SK-N-SH (cell line): ENCODE measurements at regions not wholly inside any gene's neighbourhood (a gene's known extent, or its start where the extent isn't known, plus 50 kb on each side); places are given as distances from the start of the nearest gene placed in this dataset.

Experiments
- CTCF ChIA-PET: fragments of 300-600, 350-600 bp; formaldehyde crosslinking; extraction: SDS; loops from one replicate; lab custom pipeline; 2021; lab: Yijun Ruan, JAX
- POLR2A ChIA-PET: fragments of 350-600 bp; sonication (Branson Sonifier 250); formaldehyde crosslinking; extraction: SDS; loops from one replicate; lab custom pipeline; 2020; ENCODE audit warnings: antibody characterized with exemption, inconsistent platforms; lab: Yijun Ruan, JAX
- DNase-seq: peaks from one replicate; pipeline ENCODE4 v3.0.0; 2012
- H2AFZ ChIP-seq: fragments of 200-600 bp; sonication (generic); 2 replicates; pipeline ENCODE4 v1.8.1; 2016; ENCODE audit warnings: antibody characterized with exemption, mild to moderate bottlenecking, low read depth
- H3F3A ChIP-seq: fragments of 200-600 bp; sonication (generic); replicated peaks from 2 replicates; pipeline ENCODE3; 2016; ENCODE audit warnings: antibody characterized with exemption, mild to moderate bottlenecking; ENCODE audit not compliant: insufficient read depth
- H3K27ac ChIP-seq, 2 experiments: fragments of 200-500 bp in 1 of 2; fragments of 200-600 bp in 1 of 2; sonication (Bioruptor generic) in 1 of 2; sonication (generic), shearing (Covaris generic) in 1 of 2; 2 replicates each; pipeline versions ENCODE4 v1.5.1 to v1.6.1; 2014 to 2016; ENCODE audit warnings: low read depth in 2 of 2, inconsistent platforms in 1 of 2, low read length in 1 of 2, mild to moderate bottlenecking in 1 of 2, mixed read lengths in 1 of 2
- H3K27me3 ChIP-seq: fragments of 200-600 bp; sonication (generic), shearing (Covaris generic); 2 replicates; pipeline ENCODE4 v1.6.1; 2016; ENCODE audit warnings: mixed run types; ENCODE audit not compliant: insufficient read depth
- H3K36me3 ChIP-seq, 2 experiments: fragments of 200-500 bp in 1 of 2; fragments of 200-600 bp in 1 of 2; sonication (Bioruptor generic) in 1 of 2; sonication (generic) in 1 of 2; replicated peaks in 1 of 2; 2 replicates each; pipeline versions ENCODE3 to v1.5.1; 2014 to 2016; ENCODE audit warnings: low read length in 1 of 2, mild to moderate bottlenecking in 1 of 2; ENCODE audit not compliant: insufficient read depth in 2 of 2, control insufficient read depth in 1 of 2
- H3K4me1 ChIP-seq, 2 experiments: fragments of 200-500 bp in 1 of 2; fragments of 200-600 bp in 1 of 2; sonication (Bioruptor generic) in 1 of 2; sonication (generic), shearing (Covaris generic) in 1 of 2; 2 replicates each; pipeline versions ENCODE4 v1.5.1 to v1.6.1; 2014 to 2016; ENCODE audit warnings: low read depth in 1 of 2, low read length in 1 of 2, mixed run types in 1 of 2; ENCODE audit not compliant: insufficient read depth in 2 of 2, control insufficient read depth in 1 of 2
- H3K4me2 ChIP-seq: fragments of 200-600 bp; sonication (generic), shearing (Covaris generic); 2 replicates; pipeline ENCODE4 v1.6.1; 2017; ENCODE audit warnings: mixed run types
- H3K4me3 ChIP-seq, 2 experiments: fragments of 200-500 bp in 1 of 2; fragments of 200-600 bp in 1 of 2; sonication (Bioruptor generic) in 1 of 2; sonication (generic), shearing (Covaris generic) in 1 of 2; 2 replicates each; pipeline versions ENCODE4 v1.5.1 to v1.8.1; 2014 to 2016; ENCODE audit warnings: low read depth in 2 of 2, inconsistent platforms in 1 of 2, low read length in 1 of 2, mild to moderate bottlenecking in 1 of 2, mixed read lengths in 1 of 2, moderate library complexity in 1 of 2
- H3K79me2 ChIP-seq: fragments of 200-600 bp; sonication (generic); 2 replicates; pipeline ENCODE4 v1.8.1; 2017; ENCODE audit warnings: mild to moderate bottlenecking; ENCODE audit not compliant: insufficient read depth
- H3K9ac ChIP-seq: fragments of 200-600 bp; sonication (generic); 2 replicates; pipeline ENCODE4 v1.6.1; 2017; ENCODE audit warnings: mixed run types
- H3K9me2 ChIP-seq: fragments of 200-600 bp; sonication (generic); 2 replicates; pipeline ENCODE4 v1.6.1; 2017; ENCODE audit warnings: mixed run types
- H3K9me3 ChIP-seq: fragments of 200-600 bp; sonication (generic); 2 replicates; pipeline ENCODE4 v1.6.1; 2017; ENCODE audit warnings: mixed run types, mild to moderate bottlenecking, moderate library complexity
- H4K20me1 ChIP-seq: fragments of 200-600 bp; sonication (generic); 2 replicates; pipeline ENCODE4 v1.6.1; 2017; ENCODE audit warnings: mild to moderate bottlenecking, mixed run types; ENCODE audit not compliant: insufficient read depth
- EP300 ChIP-seq, 2 experiments: IDR thresholded peaks; 2 replicates each; pipeline versions ENCODE4 v1.4.0 to v1.6.1; 2012; ENCODE audit warnings: borderline replicate concordance in 1 of 2, low read depth in 1 of 2, low read length in 1 of 2
- FOSL2 ChIP-seq: IDR thresholded peaks from 2 replicates; pipeline ENCODE4 v1.4.0; 2012; ENCODE audit warnings: low read depth, mild to moderate bottlenecking, moderate library complexity, borderline replicate concordance
- FOXJ3 ChIP-seq: sonication (generic); formaldehyde crosslinking; IDR thresholded peaks from 2 replicates; pipeline ENCODE4 v1.5.1; 2020; ENCODE audit warnings: mild to moderate bottlenecking, missing genetic modification reagents
- FOXM1 ChIP-seq: IDR thresholded peaks from 2 replicates; pipeline ENCODE4 v1.4.0; 2012; ENCODE audit warnings: low read depth, mild to moderate bottlenecking
- GATA2 ChIP-seq: sonication (generic); formaldehyde crosslinking; IDR thresholded peaks from 2 replicates; pipeline ENCODE4 v1.5.0; 2020; ENCODE audit warnings: mild to moderate bottlenecking, missing genetic modification reagents
- JUND ChIP-seq: IDR thresholded peaks from 2 replicates; pipeline ENCODE4 v1.4.0; 2012
- MAX ChIP-seq: IDR thresholded peaks from 2 replicates; pipeline ENCODE4 v1.4.0; 2012; ENCODE audit warnings: low read depth
- MXI1 ChIP-seq: IDR thresholded peaks from 2 replicates; pipeline ENCODE4 v1.6.1; 2012; ENCODE audit warnings: mild to moderate bottlenecking, low read depth, low read length, improper control_type of control experiment
- NFIC ChIP-seq: IDR thresholded peaks from 2 replicates; pipeline ENCODE4 v1.4.0; 2012; ENCODE audit warnings: borderline replicate concordance
- NRF1 ChIP-seq: IDR thresholded peaks from 2 replicates; pipeline ENCODE4 v1.6.1; 2012; ENCODE audit warnings: low read depth, mild to moderate bottlenecking, low read length
- PBX3 ChIP-seq: IDR thresholded peaks from 2 replicates; pipeline ENCODE4; 2012
- POLR2AphosphoS5 ChIP-seq: IDR thresholded peaks from 2 replicates; pipeline ENCODE4 v1.6.1; 2012; ENCODE audit warnings: low read depth, low read length
- RCOR1 ChIP-seq: fragments of 150-350 bp; IDR thresholded peaks from 2 replicates; pipeline ENCODE4 v1.6.1; 2017; ENCODE audit warnings: antibody characterized with exemption, low read length
- RFX5 ChIP-seq: IDR thresholded peaks from 2 replicates; pipeline ENCODE4 v1.6.1; 2012; ENCODE audit warnings: mild to moderate bottlenecking, improper control_type of control experiment, low read length
- RXRA ChIP-seq: IDR thresholded peaks from 2 replicates; pipeline ENCODE4 v1.4.0; 2012; ENCODE audit warnings: low read depth, mild to moderate bottlenecking, borderline replicate concordance
- SIN3A ChIP-seq: IDR thresholded peaks from 2 replicates; pipeline ENCODE4 v1.6.1; 2012; ENCODE audit warnings: low read depth, mild to moderate bottlenecking, low read length, moderate library complexity, borderline replicate concordance
- TAF1 ChIP-seq: IDR thresholded peaks from 2 replicates; pipeline ENCODE4 v1.6.1; 2012; ENCODE audit warnings: low read depth, mild to moderate bottlenecking, low read length, moderate library complexity, borderline replicate concordance
- TEAD4 ChIP-seq: IDR thresholded peaks from 2 replicates; pipeline ENCODE4 v1.4.0; 2012; ENCODE audit warnings: mild to moderate bottlenecking, borderline replicate concordance; ENCODE audit not compliant: insufficient read depth
- WGBS: methylation state at CpG from one replicate; pipeline ENCODE4 v1.1.6; 2017; ENCODE audit warnings: low lambda C conversion rate; 5-methylcytosine and 5-hydroxymethylcytosine counted together
- TF ChIP-seq, protein P1 (sequence below): IDR thresholded peaks from 2 replicates; pipeline ENCODE4 v1.6.1; 2012; ENCODE audit warnings: mild to moderate bottlenecking, low read depth, low read length, moderate library complexity

DNA sequence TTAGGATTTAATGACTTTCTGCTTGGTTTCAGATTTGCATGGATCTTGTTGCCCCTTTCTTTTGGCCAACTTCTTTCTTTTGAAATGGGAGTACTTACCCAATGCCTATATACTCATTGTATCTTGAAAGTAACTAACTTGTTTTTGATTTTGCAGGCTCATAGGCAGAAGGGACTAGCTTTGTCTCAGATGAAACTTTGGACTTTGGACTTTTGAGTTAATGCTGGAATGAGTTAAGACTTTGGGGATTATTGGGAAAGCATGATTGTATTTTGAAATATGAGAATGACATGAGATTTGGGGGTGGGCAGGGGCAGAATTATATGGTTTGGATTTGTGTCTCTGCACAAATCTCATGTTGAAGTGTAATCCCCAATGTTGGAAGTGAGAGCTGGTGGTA is 657.1 kb downstream of the TMTC2 start:
- Histone ChIP-seq H3K4me3 (no peak overlapping the region), H3K9me3 (no peaks in the 10 kb centered on the region), H3F3A (no peaks in the 10 kb centered on the region), H3K9me2 (no peaks in the 10 kb centered on the region), H3K9ac (no peak overlapping the region), H4K20me1 (no peaks in the 10 kb centered on the region), H3K79me2 (no peaks in the 10 kb centered on the region), H2AFZ (no peak overlapping the region), H3K27me3 (no peaks in the 10 kb centered on the region), H3K4me1 (no peaks in the 10 kb centered on the region), H3K27ac (no peak overlapping the region), H3K36me3 (no peaks in the 10 kb centered on the region), H3K4me2 (no peak overlapping the region)
- ChIA-PET POLR2A (no interaction called here), CTCF (no interaction called here)
- TF ChIP-seq FOXJ3, result no peak
- TF ChIP-seq SIN3A, result no peak
- no peak for DNase-seq

DNA sequence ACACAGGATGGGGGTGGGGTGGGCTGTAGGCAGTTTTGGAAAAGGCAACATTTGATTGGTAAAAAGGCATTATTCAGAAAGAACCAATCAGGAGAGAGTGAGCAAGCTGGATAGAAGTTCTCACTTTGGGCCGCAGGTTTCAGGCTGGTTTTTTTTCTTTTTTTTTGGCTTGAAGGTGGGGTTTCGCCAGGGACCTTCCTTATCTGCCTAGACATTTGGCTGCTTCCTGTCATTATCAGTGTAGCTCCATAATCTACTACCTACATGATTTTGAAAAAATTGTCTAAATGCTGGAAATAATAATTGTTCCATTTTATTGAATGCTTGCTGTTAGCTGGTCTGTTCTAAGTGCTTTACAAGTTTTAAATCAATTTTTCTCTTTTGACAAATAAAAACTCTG is 649.0 kb downstream of the TMTC2 start:
- no peaks in the 10 kb centered on the region for H3K36me3 ChIP-seq
- ChIA-PET POLR2A (no interaction called here), CTCF (no interaction called here)
- no peaks in the 10 kb centered on the region for H3K27me3 ChIP-seq
- H2AFZ ChIP-seq, result no peak overlapping the region
- no peaks in the 10 kb centered on the region for H3K9me3 ChIP-seq
- DNase-seq, result no peak
- H3K9me2 ChIP-seq, result no peaks in the 10 kb centered on the region
- no peaks in the 10 kb centered on the region for H4K20me1 ChIP-seq
- no peak overlapping the region for H3K4me3 ChIP-seq
- H3K4me2 ChIP-seq, result no peak overlapping the region
- TF ChIP-seq PBX3 (no peak), FOSL2 (no peak), EP300 (IDR thresholded peaks at IDR 0.05; ENCODE audit: borderline replicate concordance in 1 of 2, low read depth in 1 of 2, low read length in 1 of 2) (no peak), RCOR1 (no peak), GATA2 (no peak), JUND (no peak), POLR2AphosphoS5 (no peak), FOXJ3 (no peak), RFX5 (no peak), NRF1 (no peak)
- H3F3A ChIP-seq, result no peaks in the 10 kb centered on the region
- no peaks in the 10 kb centered on the region for H3K4me1 ChIP-seq
- H3K9ac ChIP-seq, result no peak overlapping the region
- no peaks in the 10 kb centered on the region for H3K79me2 ChIP-seq
- 84% methylated on average over 2 of the region's 2 CpGs for WGBS
- no peak overlapping the region for H3K27ac ChIP-seq

GRCh38 chr12:83326666-83327065 is 640.0 kb downstream of the TMTC2 start:
- Histone ChIP-seq H3K79me2 (no peaks in the 10 kb centered on the region), H3K4me1 (peaks cover 0 to 6% of the 10 kb centered on the region in 2 experiments; a peak in 1 of 4 replicates), H3K36me3 (no peaks in the 10 kb centered on the region), H3K4me2 (no peak overlapping the region), H3K9me2 (no peaks in the 10 kb centered on the region), H2AFZ (no peak overlapping the region), H3K27ac (no peak overlapping the region), H3K27me3 (no peaks in the 10 kb centered on the region), H4K20me1 (no peaks in the 10 kb centered on the region), H3K4me3 (no peak overlapping the region), H3K9me3 (no peaks in the 10 kb centered on the region), H3F3A (no peaks in the 10 kb centered on the region), H3K9ac (no peak overlapping the region)
- ChIA-PET CTCF (interaction anchor here (1.5 kb wide), 1 partner anchor 15 kb away, joined by 3 read pairs; no protein-coding TSS in a partner anchor), POLR2A (no interaction called here)
- DNase-seq, result no peak
- TF ChIP-seq EP300 (IDR thresholded peaks at IDR 0.05; ENCODE audit: borderline replicate concordance in 1 of 2, low read depth in 1 of 2, low read length in 1 of 2), result no peak
- no peak for TF ChIP-seq NFIC
- no peak for TF ChIP-seq MAX
- no peak for TF ChIP-seq TEAD4
- TF ChIP-seq, protein P1, sequence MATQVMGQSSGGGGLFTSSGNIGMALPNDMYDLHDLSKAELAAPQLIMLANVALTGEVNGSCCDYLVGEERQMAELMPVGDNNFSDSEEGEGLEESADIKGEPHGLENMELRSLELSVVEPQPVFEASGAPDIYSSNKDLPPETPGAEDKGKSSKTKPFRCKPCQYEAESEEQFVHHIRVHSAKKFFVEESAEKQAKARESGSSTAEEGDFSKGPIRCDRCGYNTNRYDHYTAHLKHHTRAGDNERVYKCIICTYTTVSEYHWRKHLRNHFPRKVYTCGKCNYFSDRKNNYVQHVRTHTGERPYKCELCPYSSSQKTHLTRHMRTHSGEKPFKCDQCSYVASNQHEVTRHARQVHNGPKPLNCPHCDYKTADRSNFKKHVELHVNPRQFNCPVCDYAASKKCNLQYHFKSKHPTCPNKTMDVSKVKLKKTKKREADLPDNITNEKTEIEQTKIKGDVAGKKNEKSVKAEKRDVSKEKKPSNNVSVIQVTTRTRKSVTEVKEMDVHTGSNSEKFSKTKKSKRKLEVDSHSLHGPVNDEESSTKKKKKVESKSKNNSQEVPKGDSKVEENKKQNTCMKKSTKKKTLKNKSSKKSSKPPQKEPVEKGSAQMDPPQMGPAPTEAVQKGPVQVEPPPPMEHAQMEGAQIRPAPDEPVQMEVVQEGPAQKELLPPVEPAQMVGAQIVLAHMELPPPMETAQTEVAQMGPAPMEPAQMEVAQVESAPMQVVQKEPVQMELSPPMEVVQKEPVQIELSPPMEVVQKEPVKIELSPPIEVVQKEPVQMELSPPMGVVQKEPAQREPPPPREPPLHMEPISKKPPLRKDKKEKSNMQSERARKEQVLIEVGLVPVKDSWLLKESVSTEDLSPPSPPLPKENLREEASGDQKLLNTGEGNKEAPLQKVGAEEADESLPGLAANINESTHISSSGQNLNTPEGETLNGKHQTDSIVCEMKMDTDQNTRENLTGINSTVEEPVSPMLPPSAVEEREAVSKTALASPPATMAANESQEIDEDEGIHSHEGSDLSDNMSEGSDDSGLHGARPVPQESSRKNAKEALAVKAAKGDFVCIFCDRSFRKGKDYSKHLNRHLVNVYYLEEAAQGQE, result no peak
- TF ChIP-seq TAF1, result no peak
- no peak for TF ChIP-seq NRF1
- no peak for TF ChIP-seq FOXM1
- TF ChIP-seq PBX3, result no peak
- no peak for TF ChIP-seq RXRA
- no peak for TF ChIP-seq JUND
- TF ChIP-seq RFX5, result no peak
- no peak for TF ChIP-seq MXI1
